Thoracic aorta (tissue), 2 donors: ENCODE measurements at regions not wholly inside any gene's neighbourhood (a gene's known extent, or its start where the extent isn't known, plus 50 kb on each side); places are given as distances from the start of the nearest gene placed in this dataset.

Experiments
- ATAC-seq: fragments of 150-250 bp; one replicate; pipeline ENCODE4 v1.8.0; 2017; ENCODE audit warnings: low read depth; ENCODE audit not compliant: insufficient number of reproducible peaks, low FRiP score
- DNase-seq: peaks from one replicate; pipeline ENCODE4 v3.0.0-alpha.2; 2020; ENCODE audit warnings: low spot score
- H3K27ac ChIP-seq, 2 donors: fragments of 200-600 bp; sonication (generic); 1 replicate in 1 of 2; 2 replicates in 1 of 2; pipeline ENCODE4 v1.5.1; 2016; ENCODE audit warnings: mild to moderate bottlenecking in 2 of 2, moderate library complexity in 2 of 2
- H3K27me3 ChIP-seq: fragments of 200-600 bp; sonication (generic); replicated peaks from 2 replicates; pipeline ENCODE4 v1.6.0; 2016; ENCODE audit warnings: mild to moderate bottlenecking; ENCODE audit not compliant: insufficient read depth
- H3K36me3 ChIP-seq: fragments of 200-600 bp; sonication (generic); one replicate; pipeline ENCODE4 v1.5.1; 2016
- H3K4me1 ChIP-seq, 2 donors: fragments of 200-600 bp; sonication (generic); 1 replicate in 1 of 2; 2 replicates in 1 of 2; pipeline versions ENCODE4 v1.5.1 to v1.6.0; 2016; ENCODE audit warnings: low read depth in 2 of 2, mild to moderate bottlenecking in 1 of 2; ENCODE audit not compliant: control insufficient read depth in 1 of 2
- H3K4me3 ChIP-seq: fragments of 200-600 bp; sonication (generic); 2 replicates; pipeline ENCODE4 v1.5.1; 2016; ENCODE audit warnings: mild to moderate bottlenecking
- H3K9me3 ChIP-seq: fragments of 200-600 bp; sonication (generic); 2 replicates; pipeline ENCODE4 v1.5.1; 2016
- CTCF ChIP-seq: fragments of 200-600 bp; sonication (generic); IDR thresholded peaks from one replicate; pipeline ENCODE4 v1.5.1; 2019; ENCODE audit warnings: antibody characterized with exemption

- no peak overlapping the region for H3K27ac ChIP-seq
- no peak for ATAC-seq
- no peak for DNase-seq
- H3K36me3 ChIP-seq, result no peaks in the 10 kb centered on the region
- H3K4me1 ChIP-seq, result peaks cover 5 to 8% of the 10 kb centered on the region in 2 donors
- no peak overlapping the region for H3K4me3 ChIP-seq
- no peaks in the 10 kb centered on the region for H3K27me3 ChIP-seq
- TF ChIP-seq CTCF, result no peak
- no peaks in the 10 kb centered on the region for H3K9me3 ChIP-seq
These were observed 175.7 kb upstream of the VASH1 start for GRCh38 chr14:76585616-76586015.

- no peak for ATAC-seq
- DNase-seq, result no peak
- H3K36me3 ChIP-seq, result no peaks in the 10 kb centered on the region
- TF ChIP-seq CTCF, result no peak
- peaks cover 7 to 9% of the 10 kb centered on the region in 2 donors for H3K4me1 ChIP-seq
- no peaks in the 10 kb centered on the region for H3K9me3 ChIP-seq
- no peaks in the 10 kb centered on the region for H3K27me3 ChIP-seq
- H3K4me3 ChIP-seq, result no peak overlapping the region
- no peak overlapping the region for H3K27ac ChIP-seq
These were observed 172.0 kb upstream of the VASH1 start for GRCh38 chr14:76589246-76589645.

GRCh38 chr14:76591266-76591665 is 170.0 kb upstream of the VASH1 start:
- no peak for ATAC-seq
- H3K4me1 ChIP-seq, result peaks cover 0 to 4% of the 10 kb centered on the region in 2 donors
- H3K9me3 ChIP-seq, result no peaks in the 10 kb centered on the region
- no peaks in the 10 kb centered on the region for H3K27me3 ChIP-seq
- no peak overlapping the region for H3K4me3 ChIP-seq
- H3K36me3 ChIP-seq, result no peaks in the 10 kb centered on the region
- H3K27ac ChIP-seq, result no peak overlapping the region
- no peak for DNase-seq
- TF ChIP-seq CTCF, result no peak

GRCh38 chr14:76595266-76595665 is 166.0 kb upstream of the VASH1 start:
- Histone ChIP-seq H3K4me1 (peaks cover 0 to 4% of the 10 kb centered on the region in 2 donors), H3K27me3 (no peaks in the 10 kb centered on the region), H3K36me3 (no peaks in the 10 kb centered on the region), H3K4me3 (no peak overlapping the region), H3K9me3 (no peaks in the 10 kb centered on the region), H3K27ac (no peak overlapping the region)
- TF ChIP-seq CTCF, result no peak
- ATAC-seq (no peak), DNase-seq (no peak)

- no peaks in the 10 kb centered on the region for H3K36me3 ChIP-seq
- H3K9me3 ChIP-seq, result no peaks in the 10 kb centered on the region
- no peak overlapping the region for H3K27ac ChIP-seq
- no peak for TF ChIP-seq CTCF
- DNase-seq (no peak), ATAC-seq (no peak)
- no peak overlapping the region for H3K4me3 ChIP-seq
- no peaks in the 10 kb centered on the region for H3K27me3 ChIP-seq
- no peaks in the 10 kb centered on the region for H3K4me1 ChIP-seq
These were observed 163.9 kb upstream of the VASH1 start for GRCh38 chr14:76597387-76597786.
